ENCODE measurements at regions not wholly inside any gene's neighbourhood (a gene's known extent, or its start where the extent isn't known, plus 50 kb on each side); places are given as distances from the start of the nearest gene placed in this dataset.

GRCh38 chr9:26229324-26230054 is 551.2 kb upstream of the TUSC1 start:
- Histone ChIP-seq H3K27me3 (replicated peaks; ENCODE audit: insufficient read depth) (no peaks in the 10 kb centered on the region), H3K4me1 (ENCODE audit: insufficient read depth) (no peaks in the 10 kb centered on the region), H3K4me3 (no peak overlapping the region), H3K36me3 (ENCODE audit: low read depth) (no peaks in the 10 kb centered on the region), H3K9me2 (ENCODE audit: insufficient read depth) (no peaks in the 10 kb centered on the region), H3K27ac (no peak overlapping the region), H2AFZ (no peak overlapping the region), H3F3A (ENCODE audit: insufficient read depth) (no peaks in the 10 kb centered on the region), H3K79me2 (ENCODE audit: insufficient read depth) (no peaks in the 10 kb centered on the region), H3K4me2 (ENCODE audit: unreplicated experiment) (no peak overlapping the region), H3K9ac (no peak overlapping the region), H4K20me1 (ENCODE audit: insufficient read depth) (no peaks in the 10 kb centered on the region), H3K9me3 (ENCODE audit: low read depth) (no peaks in the 10 kb centered on the region)
- in situ Hi-C loops (cut with MboI) = no loop called here
- WGBS, 2 experiments (ENCODE audit: low coverage in 1 of 2, low lambda C conversion rate in 2 of 2, missing lambda C conversion rate in 2 of 2) = 58 to 62% methylated on average over 6 of the region's 6 CpGs
- no peak for DNase-seq
- TF ChIP-seq EZH2 (IDR thresholded peaks at IDR 0.05; ENCODE audit: insufficient read depth, poor library complexity, severe bottlenecking) = no peak
- TF ChIP-seq EZH2phosphoT487 (IDR thresholded peaks at IDR 0.05; ENCODE audit: insufficient read depth, low read depth) = no peak

- DNase-seq = peak; percentile 7
- H3K36me3 ChIP-seq (ENCODE audit: low read depth) = no peaks in the 10 kb centered on the region
- H3K9me3 ChIP-seq (ENCODE audit: low read depth) = no peaks in the 10 kb centered on the region
- no peaks in the 10 kb centered on the region for H3K9me2 ChIP-seq (ENCODE audit: insufficient read depth)
- H4K20me1 ChIP-seq (ENCODE audit: insufficient read depth) = no peaks in the 10 kb centered on the region
- H3K4me1 ChIP-seq (ENCODE audit: insufficient read depth) = no peaks in the 10 kb centered on the region
- no peaks in the 10 kb centered on the region for H3F3A ChIP-seq (ENCODE audit: insufficient read depth)
- no peak overlapping the region for H3K4me2 ChIP-seq (ENCODE audit: unreplicated experiment)
- H2AFZ ChIP-seq = no peak overlapping the region
- no peak overlapping the region for H3K9ac ChIP-seq
- in situ Hi-C loops (cut with MboI) = no loop called here
- TF ChIP-seq EZH2 (IDR thresholded peaks at IDR 0.05; ENCODE audit: insufficient read depth, poor library complexity, severe bottlenecking) (no peak), EZH2phosphoT487 (IDR thresholded peaks at IDR 0.05; ENCODE audit: insufficient read depth, low read depth) (no peak)
- no peak overlapping the region for H3K27ac ChIP-seq
- H3K79me2 ChIP-seq (ENCODE audit: insufficient read depth) = no peaks in the 10 kb centered on the region
- 41% methylated on average over 2 of the region's 2 CpGs for WGBS, 2 experiments (ENCODE audit: low coverage in 1 of 2, low lambda C conversion rate in 2 of 2, missing lambda C conversion rate in 2 of 2)
- no peak overlapping the region for H3K4me3 ChIP-seq
- no peaks in the 10 kb centered on the region for H3K27me3 ChIP-seq (replicated peaks; ENCODE audit: insufficient read depth)
Measured at GRCh38 chr9:26228273-26228672, 550.0 kb upstream of the TUSC1 start.

- peaks cover 5% of the 10 kb centered on the region; the same call in 1 of the 2 replicates for H3K4me1 ChIP-seq (ENCODE audit: insufficient read depth)
- in situ Hi-C loops (cut with MboI) = no loop called here
- no peaks in the 10 kb centered on the region for H3K9me3 ChIP-seq (ENCODE audit: low read depth)
- H3K27me3 ChIP-seq (replicated peaks; ENCODE audit: insufficient read depth) = no peaks in the 10 kb centered on the region
- H4K20me1 ChIP-seq (ENCODE audit: insufficient read depth) = no peaks in the 10 kb centered on the region
- no peak overlapping the region for H3K4me2 ChIP-seq (ENCODE audit: unreplicated experiment)
- no peak overlapping the region for H3K4me3 ChIP-seq
- H3K36me3 ChIP-seq (ENCODE audit: low read depth) = no peaks in the 10 kb centered on the region
- no peaks in the 10 kb centered on the region for H3K79me2 ChIP-seq (ENCODE audit: insufficient read depth)
- H3K9ac ChIP-seq = no peak overlapping the region
- H3K9me2 ChIP-seq (ENCODE audit: insufficient read depth) = no peaks in the 10 kb centered on the region
- H3K27ac ChIP-seq = no peak overlapping the region
- H2AFZ ChIP-seq = no peak overlapping the region
- no peaks in the 10 kb centered on the region for H3F3A ChIP-seq (ENCODE audit: insufficient read depth)
- TF ChIP-seq EZH2phosphoT487 (IDR thresholded peaks at IDR 0.05; ENCODE audit: insufficient read depth, low read depth) (no peak), EZH2 (IDR thresholded peaks at IDR 0.05; ENCODE audit: insufficient read depth, poor library complexity, severe bottlenecking) (no peak)
- DNase-seq = no peak
Measured at GRCh38 chr9:26221290-26221689, 543.0 kb upstream of the TUSC1 start.

- Histone ChIP-seq H3K79me2 (ENCODE audit: insufficient read depth) (no peaks in the 10 kb centered on the region), H3K27me3 (replicated peaks; ENCODE audit: insufficient read depth) (no peaks in the 10 kb centered on the region), H3K27ac (no peak overlapping the region), H2AFZ (no peak overlapping the region), H3K4me3 (no peak overlapping the region), H3K9ac (no peak overlapping the region), H3F3A (ENCODE audit: insufficient read depth) (no peaks in the 10 kb centered on the region), H3K4me1 (ENCODE audit: insufficient read depth) (peaks cover 5% of the 10 kb centered on the region; the same call in 1 of the 2 replicates), H3K9me3 (ENCODE audit: low read depth) (no peaks in the 10 kb centered on the region), H4K20me1 (ENCODE audit: insufficient read depth) (no peaks in the 10 kb centered on the region), H3K36me3 (ENCODE audit: low read depth) (no peaks in the 10 kb centered on the region), H3K9me2 (ENCODE audit: insufficient read depth) (no peaks in the 10 kb centered on the region), H3K4me2 (ENCODE audit: unreplicated experiment) (no peak overlapping the region)
- no peak for DNase-seq
- in situ Hi-C loops (cut with MboI) = no loop called here
- TF ChIP-seq EZH2 (IDR thresholded peaks at IDR 0.05; ENCODE audit: insufficient read depth, poor library complexity, severe bottlenecking) = no peak
- TF ChIP-seq EZH2phosphoT487 (IDR thresholded peaks at IDR 0.05; ENCODE audit: insufficient read depth, low read depth) = no peak
Measured at GRCh38 chr9:26220367-26220766, 542.1 kb upstream of the TUSC1 start.

GRCh38 chr9:26219961-26220360 is 541.7 kb upstream of the TUSC1 start:
- Histone ChIP-seq H3K9ac (no peak overlapping the region), H3K27me3 (replicated peaks; ENCODE audit: insufficient read depth) (no peaks in the 10 kb centered on the region), H3K9me3 (ENCODE audit: low read depth) (no peaks in the 10 kb centered on the region), H3F3A (ENCODE audit: insufficient read depth) (no peaks in the 10 kb centered on the region), H3K4me3 (no peak overlapping the region), H3K79me2 (ENCODE audit: insufficient read depth) (no peaks in the 10 kb centered on the region), H3K4me2 (ENCODE audit: unreplicated experiment) (no peak overlapping the region), H4K20me1 (ENCODE audit: insufficient read depth) (no peaks in the 10 kb centered on the region), H2AFZ (no peak overlapping the region), H3K36me3 (ENCODE audit: low read depth) (no peaks in the 10 kb centered on the region), H3K9me2 (ENCODE audit: insufficient read depth) (no peaks in the 10 kb centered on the region), H3K27ac (no peak overlapping the region), H3K4me1 (ENCODE audit: insufficient read depth) (peaks cover 5% of the 10 kb centered on the region; the same call in 1 of the 2 replicates)
- WGBS, 2 experiments (ENCODE audit: low coverage in 1 of 2, low lambda C conversion rate in 2 of 2, missing lambda C conversion rate in 2 of 2) = 63 to 68% methylated on average over 9 of the region's 9 CpGs
- no peak for DNase-seq
- in situ Hi-C loops (cut with MboI) = no loop called here
- no peak for TF ChIP-seq EZH2phosphoT487 (IDR thresholded peaks at IDR 0.05; ENCODE audit: insufficient read depth, low read depth)
- TF ChIP-seq EZH2 (IDR thresholded peaks at IDR 0.05; ENCODE audit: insufficient read depth, poor library complexity, severe bottlenecking) = no peak
